GM21367 (cell line): ENCODE measurements at regions not wholly inside any gene's neighbourhood (a gene's known extent, or its start where the extent isn't known, plus 50 kb on each side); places are given as distances from the start of the nearest gene placed in this dataset.

Experiments
- ATAC-seq: cut with Tn5 transposase; IDR thresholded peaks from one replicate; pipeline ENCODE4 v1.9.1; 2021; ENCODE audit not compliant: unreplicated experiment

- ATAC-seq, result no peak
Measured at GRCh38 chr13:54841682-54842081, 1813.1 kb downstream of the OLFM4 start.

- ATAC-seq, result no peak
Measured at GRCh38 chr13:54845351-54845965, 1816.8 kb downstream of the OLFM4 start.

GRCh38 chr13:54852831-54853230, 1824.2 kb downstream of the OLFM4 start:
- no peak for ATAC-seq

- ATAC-seq, result no peak
Measured at GRCh38 chr13:54859827-54860226, 1831.2 kb downstream of the OLFM4 start.

- no peak for ATAC-seq
Measured at GRCh38 chr13:54875111-54875510, 1846.5 kb downstream of the OLFM4 start.

- ATAC-seq, result no peak
Measured at GRCh38 chr13:54879036-54879435, 1850.4 kb downstream of the OLFM4 start.

- no peak for ATAC-seq
Measured at GRCh38 chr13:54884682-54885081, 1856.1 kb downstream of the OLFM4 start.

GRCh38 chr13:54890976-54891375, 1862.4 kb downstream of the OLFM4 start:
- ATAC-seq, result no peak

GRCh38 chr13:54901316-54901715, 1872.7 kb downstream of the OLFM4 start:
- no peak for ATAC-seq

- ATAC-seq, result no peak
Measured at GRCh38 chr13:54912367-54912766, 1883.8 kb downstream of the OLFM4 start.

GRCh38 chr13:54913668-54914067, 1885.1 kb downstream of the OLFM4 start:
- no peak for ATAC-seq

- ATAC-seq, result no peak
Measured at GRCh38 chr13:54927538-54927937, 1898.9 kb downstream of the OLFM4 start.

- ATAC-seq, result no peak
Measured at GRCh38 chr13:54928071-54928470, 1899.5 kb downstream of the OLFM4 start.

- no peak for ATAC-seq
Measured at GRCh38 chr13:54934121-54934520, 1905.5 kb downstream of the OLFM4 start.

GRCh38 chr13:54945973-54946372, 1917.4 kb downstream of the OLFM4 start:
- ATAC-seq, result no peak

GRCh38 chr13:54949735-54950134, 1921.1 kb downstream of the OLFM4 start:
- ATAC-seq, result no peak

GRCh38 chr13:54950546-54950945, 1921.9 kb downstream of the OLFM4 start:
- no peak for ATAC-seq

GRCh38 chr13:54953786-54954185, 1925.2 kb downstream of the OLFM4 start:
- ATAC-seq, result no peak

- ATAC-seq, result no peak
Measured at GRCh38 chr13:54958781-54959180, 1930.2 kb downstream of the OLFM4 start.

GRCh38 chr13:54965881-54966280, 1937.3 kb downstream of the OLFM4 start:
- ATAC-seq, result no peak

GRCh38 chr13:54972838-54973237, 1944.2 kb downstream of the OLFM4 start:
- no peak for ATAC-seq

GRCh38 chr13:54975676-54976075, 1947.1 kb downstream of the OLFM4 start:
- ATAC-seq, result no peak

GRCh38 chr13:54980651-54981050, 1952.0 kb downstream of the OLFM4 start:
- ATAC-seq, result no peak
